ENCODE measurements at regions not wholly inside any gene's neighbourhood (a gene's known extent, or its start where the extent isn't known, plus 50 kb on each side); places are given as distances from the start of the nearest gene placed in this dataset.

- H3K27me3 ChIP-seq = no peaks in the 10 kb centered on the region
- intact Hi-C loops (cut with DNase I) = no loop called here
- H3K4me3 ChIP-seq = no peak overlapping the region
- H3K9me3 ChIP-seq = peaks cover 0 to 3% (median 0%) of the 10 kb centered on the region in 3 donors
- no peak overlapping the region for H3K27ac ChIP-seq
- H3K36me3 ChIP-seq (replicated peaks in 1 of 2; ENCODE audit: insufficient read depth in 1 of 2, low read depth in 2 of 2) = no peaks in the 10 kb centered on the region
- DNase-seq (peak in 1 of 4 donors; percentile 8), ATAC-seq (peak; percentile 67)
- 40 to 47% methylated on average over 3 of the region's 3 CpGs for WGBS, 2 donors
- H3K4me1 ChIP-seq = no peaks in the 10 kb centered on the region
- TF ChIP-seq, protein P1, sequence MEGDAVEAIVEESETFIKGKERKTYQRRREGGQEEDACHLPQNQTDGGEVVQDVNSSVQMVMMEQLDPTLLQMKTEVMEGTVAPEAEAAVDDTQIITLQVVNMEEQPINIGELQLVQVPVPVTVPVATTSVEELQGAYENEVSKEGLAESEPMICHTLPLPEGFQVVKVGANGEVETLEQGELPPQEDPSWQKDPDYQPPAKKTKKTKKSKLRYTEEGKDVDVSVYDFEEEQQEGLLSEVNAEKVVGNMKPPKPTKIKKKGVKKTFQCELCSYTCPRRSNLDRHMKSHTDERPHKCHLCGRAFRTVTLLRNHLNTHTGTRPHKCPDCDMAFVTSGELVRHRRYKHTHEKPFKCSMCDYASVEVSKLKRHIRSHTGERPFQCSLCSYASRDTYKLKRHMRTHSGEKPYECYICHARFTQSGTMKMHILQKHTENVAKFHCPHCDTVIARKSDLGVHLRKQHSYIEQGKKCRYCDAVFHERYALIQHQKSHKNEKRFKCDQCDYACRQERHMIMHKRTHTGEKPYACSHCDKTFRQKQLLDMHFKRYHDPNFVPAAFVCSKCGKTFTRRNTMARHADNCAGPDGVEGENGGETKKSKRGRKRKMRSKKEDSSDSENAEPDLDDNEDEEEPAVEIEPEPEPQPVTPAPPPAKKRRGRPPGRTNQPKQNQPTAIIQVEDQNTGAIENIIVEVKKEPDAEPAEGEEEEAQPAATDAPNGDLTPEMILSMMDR (IDR thresholded peaks at IDR 0.05) = no peak
- no peak for TF ChIP-seq POLR2A (IDR thresholded peaks at IDR 0.05)
Observed at GRCh38 chr15:93720607-93721006, 510.8 kb upstream of the MCTP2 start.

DNA sequence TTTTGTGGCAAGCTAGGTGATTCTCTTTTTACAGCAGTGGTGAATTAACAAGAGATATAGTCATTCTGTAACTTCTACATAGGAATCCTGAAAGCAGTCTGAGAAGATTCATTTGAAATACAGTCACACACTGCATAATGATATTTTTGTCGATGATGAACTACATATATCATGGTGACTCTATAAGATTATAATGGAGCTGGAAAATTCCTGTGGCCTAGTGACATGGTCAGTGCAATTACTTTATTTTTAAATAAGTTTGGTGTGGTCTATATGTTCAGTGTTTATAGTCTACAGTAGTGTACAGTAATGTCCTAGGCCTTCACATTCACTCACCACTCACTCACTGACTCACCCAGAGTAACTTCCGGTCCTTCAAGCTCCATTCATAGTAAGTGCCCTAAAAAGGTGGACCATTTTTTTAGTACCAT, 511.4 kb upstream of the MCTP2 start:
- no peak for TF ChIP-seq POLR2A (IDR thresholded peaks at IDR 0.05)
- TF ChIP-seq, protein P1 (IDR thresholded peaks at IDR 0.05) = no peak
- Histone ChIP-seq H3K4me3 (no peak overlapping the region), H3K36me3 (replicated peaks in 1 of 2; ENCODE audit: insufficient read depth in 1 of 2, low read depth in 2 of 2) (no peaks in the 10 kb centered on the region), H3K9me3 (peaks cover 0 to 3% (median 0%) of the 10 kb centered on the region in 3 donors), H3K4me1 (no peaks in the 10 kb centered on the region), H3K27me3 (no peaks in the 10 kb centered on the region), H3K27ac (no peak overlapping the region)
- no peak for ATAC-seq
- intact Hi-C loops (cut with DNase I) = no loop called here
- WGBS, 2 donors = 93 to 98% methylated on average over 2 of the region's 2 CpGs
- no peak for DNase-seq

GRCh38 chr15:93716615-93717231, 514.6 kb upstream of the MCTP2 start:
- Histone ChIP-seq H3K27me3 (no peaks in the 10 kb centered on the region), H3K36me3 (replicated peaks in 1 of 2; ENCODE audit: insufficient read depth in 1 of 2, low read depth in 2 of 2) (no peaks in the 10 kb centered on the region), H3K4me1 (no peaks in the 10 kb centered on the region), H3K4me3 (no peak overlapping the region), H3K27ac (no peak overlapping the region), H3K9me3 (no peaks in the 10 kb centered on the region)
- ATAC-seq (no peak), DNase-seq (no peak)
- TF ChIP-seq, protein P1 (IDR thresholded peaks at IDR 0.05) = no peak
- TF ChIP-seq POLR2A (IDR thresholded peaks at IDR 0.05) = no peak
- intact Hi-C loops (cut with DNase I) = no loop called here
- WGBS, 2 donors = 56 to 63% methylated on average over 5 of the region's 5 CpGs

DNA sequence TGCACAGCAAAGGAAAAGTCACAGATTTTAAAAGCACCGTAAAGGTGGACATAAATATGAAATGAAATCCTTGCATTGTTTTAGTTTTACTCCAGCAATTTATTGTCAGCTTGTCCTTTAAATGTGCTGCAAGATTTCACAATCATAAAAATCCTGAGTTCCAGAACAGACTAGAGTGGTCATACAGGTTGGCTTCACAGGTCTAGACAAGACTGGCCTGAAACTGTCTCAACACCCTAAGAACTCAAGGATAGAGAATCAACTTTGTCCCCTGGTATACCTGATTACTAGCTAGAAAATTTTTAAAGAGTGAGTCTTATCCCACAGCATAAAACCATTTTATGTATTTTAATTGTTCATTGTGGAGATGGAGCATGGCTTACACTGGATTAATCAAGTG, 521.7 kb upstream of the MCTP2 start:
- Histone ChIP-seq H3K27me3 (no peaks in the 10 kb centered on the region), H3K4me1 (no peaks in the 10 kb centered on the region), H3K27ac (no peak overlapping the region), H3K9me3 (no peaks in the 10 kb centered on the region), H3K4me3 (no peak overlapping the region), H3K36me3 (replicated peaks in 1 of 2; ENCODE audit: insufficient read depth in 1 of 2, low read depth in 2 of 2) (no peaks in the 10 kb centered on the region)
- DNase-seq (no peak), ATAC-seq (no peak)
- WGBS, 2 donors = 91 to 100% methylated on average over 1 of the region's 1 CpG
- intact Hi-C loops (cut with DNase I) = no loop called here
- TF ChIP-seq POLR2A (IDR thresholded peaks at IDR 0.05) = no peak
- TF ChIP-seq, protein P1 (IDR thresholded peaks at IDR 0.05) = no peak
